Adrenal gland (tissue), 9 donors: ENCODE measurements at regions not wholly inside any gene's neighbourhood (a gene's known extent, or its start where the extent isn't known, plus 50 kb on each side); places are given as distances from the start of the nearest gene placed in this dataset.

Experiments used
- DNase-seq, 7 donors: peaks; one replicate each; pipeline ENCODE4 v3.0.0-alpha.2; 2019 to 2020
- H3K27ac ChIP-seq, 5 donors: fragments of 200-600 bp; sonication (generic) in 4 of 5; 1 replicate in 3 of 5; 2 replicates in 2 of 5; pipeline versions ENCODE4 v1.5.1 to v1.8.0; 2016 to 2020; ENCODE audit warnings: mild to moderate bottlenecking in 1 of 5
- H3K27me3 ChIP-seq: fragments of 200-600 bp; 2 replicates; pipeline ENCODE4 v1.8.0; 2021
- H3K36me3 ChIP-seq, 2 donors: fragments of 200-600 bp; replicated peaks in 1 of 2; 1 replicate in 1 of 2; 2 replicates in 1 of 2; pipeline versions ENCODE4 v1.5.1 to v1.8.0; 2018 to 2022
- H3K4me1 ChIP-seq, 2 donors: fragments of 200-600 bp; replicated peaks in 1 of 2; 1 replicate in 1 of 2; 2 replicates in 1 of 2; pipeline versions ENCODE4 v1.5.1 to v1.8.0; 2018 to 2021
- H3K4me3 ChIP-seq, 4 donors: fragments of 200-600 bp; sonication (generic) in 3 of 4; one replicate each; pipeline ENCODE4 v1.5.1; 2016 to 2018
- H3K9me3 ChIP-seq, 3 donors: fragments of 200-600 bp; sonication (generic) in 1 of 3; replicated peaks in 1 of 3; 1 replicate in 2 of 3; 2 replicates in 1 of 3; pipeline versions ENCODE4 v1.5.1 to v1.8.0; 2016 to 2021
- CTCF ChIP-seq, 6 experiments: fragments of 450-650 bp in 4 of 6; fragments of 200-600 bp in 2 of 6; sonication (generic) in 1 of 6; IDR thresholded peaks; 1 replicate in 5 of 6; 2 replicates in 1 of 6; pipeline versions ENCODE4 v1.5.1 to v1.8.0; 2016 to 2021; ENCODE audit warnings: antibody characterized with exemption in 6 of 6, mild to moderate bottlenecking in 2 of 6, moderate library complexity in 1 of 6
- POLR2A ChIP-seq, 2 donors: fragments of 450-650 bp; IDR thresholded peaks; one replicate each; pipeline ENCODE4 v1.6.1; 2017; ENCODE audit warnings: antibody characterized with exemption in 2 of 2, mild to moderate bottlenecking in 2 of 2, moderate library complexity in 1 of 2
- WGBS, 4 donors: extraction: QIAGEN DNeasy Blood & Tissue Kit in 2 of 4; methylation state at CpG; one replicate each; pipeline versions ENCODE4 v1.1.5 to v1.1.7; 2013 to 2017; 5-methylcytosine and 5-hydroxymethylcytosine counted together
- intact Hi-C, 2 donors: fragments of 100-400 bp; cut with DNase I; formaldehyde crosslinking; loops; one replicate each; pipeline versions ENCODE4 v1.14.1 to v1.15.0; 2022 to 2023
- donor health status: healthy with polysubstance abuse.
- donor health status: Bipolar disorder and iron deficiency.
- donor health status: DM: yes; HTN: yes; CAD: no.
- donor health status: DM: no; HTN: no; CAD: no.
- donor health status: DM: no; HTN: no; CAD: no.

DNA sequence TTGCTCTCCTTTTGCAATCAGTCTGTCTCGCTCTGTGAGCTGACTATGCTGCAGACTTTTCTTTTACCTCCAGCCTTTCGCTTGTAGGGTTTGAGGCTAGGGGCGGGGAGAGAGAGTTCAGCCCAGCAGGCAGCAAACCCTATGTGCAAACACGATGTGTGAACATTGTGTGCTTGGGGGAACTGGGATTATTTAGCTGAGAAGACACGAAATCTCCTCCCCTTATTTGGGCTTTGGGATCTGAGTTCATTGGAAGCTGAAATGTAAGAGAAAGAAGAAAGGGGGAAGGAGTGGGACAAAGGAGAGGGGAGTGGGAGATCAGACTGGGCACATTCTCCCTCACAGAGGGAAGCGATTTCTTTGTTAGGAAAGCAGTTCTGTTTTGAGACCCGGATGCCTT, 189.6 kb upstream of the TNP1 start:
- Histone ChIP-seq H3K27ac (no peak overlapping the region), H3K36me3 (no peaks in the 10 kb centered on the region), H3K4me1 (no peaks in the 10 kb centered on the region), H3K27me3 (no peaks in the 10 kb centered on the region), H3K4me3 (no peak overlapping the region), H3K9me3 (no peaks in the 10 kb centered on the region)
- intact Hi-C loops, result no loop called here
- DNase-seq, result no peak
- no peak for TF ChIP-seq CTCF (IDR thresholded peaks at IDR 0.05)
- 79 to 85% (median 81%) methylated on average over 7 of the region's 7 CpGs for WGBS, 4 donors

GRCh38 chr2:217048730-217049129, 188.9 kb upstream of the TNP1 start:
- Histone ChIP-seq H3K9me3 (no peaks in the 10 kb centered on the region), H3K4me3 (no peak overlapping the region), H3K4me1 (no peaks in the 10 kb centered on the region), H3K27me3 (no peaks in the 10 kb centered on the region), H3K27ac (no peak overlapping the region), H3K36me3 (no peaks in the 10 kb centered on the region)
- WGBS, 4 donors, result 79 to 100% (median 82%) methylated on average over 1 of the region's 1 CpG
- intact Hi-C loops, result no loop called here
- TF ChIP-seq CTCF (IDR thresholded peaks at IDR 0.05) (no peak), POLR2A (IDR thresholded peaks at IDR 0.05) (no peak)
- no peak for DNase-seq

- Histone ChIP-seq H3K36me3 (no peaks in the 10 kb centered on the region), H3K9me3 (no peaks in the 10 kb centered on the region), H3K27ac (no peak overlapping the region), H3K27me3 (no peaks in the 10 kb centered on the region), H3K4me3 (no peak overlapping the region), H3K4me1 (no peaks in the 10 kb centered on the region)
- WGBS, 4 donors, result 87 to 100% (median 95%) methylated on average over 1 of the region's 1 CpG
- TF ChIP-seq CTCF (IDR thresholded peaks at IDR 0.05), result no peak
- TF ChIP-seq POLR2A (IDR thresholded peaks at IDR 0.05), result no peak
- intact Hi-C loops, result no loop called here
- no peak for DNase-seq
Measured at GRCh38 chr2:217047631-217048030, 187.8 kb upstream of the TNP1 start.

DNA sequence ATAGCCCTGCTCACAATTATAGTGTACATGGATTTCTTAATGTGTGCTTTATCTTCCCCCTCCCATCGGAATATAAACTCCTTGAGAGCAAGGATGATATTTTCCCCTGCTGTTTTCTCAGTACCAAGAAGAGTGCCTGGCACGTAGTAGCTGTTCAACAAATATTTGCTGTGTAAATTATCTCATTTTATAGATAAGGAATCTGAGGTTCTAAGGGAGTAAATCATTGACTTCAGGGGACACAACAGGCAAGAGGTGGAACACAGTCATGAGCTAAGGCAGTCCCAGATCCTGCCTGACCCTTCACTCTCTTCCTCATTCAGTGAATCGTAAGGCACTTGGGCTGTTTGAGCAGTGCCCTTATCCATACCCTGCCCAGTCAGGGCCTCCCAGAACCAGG, 187.3 kb upstream of the TNP1 start:
- no peak for DNase-seq
- H3K4me3 ChIP-seq, result no peak overlapping the region
- no peaks in the 10 kb centered on the region for H3K36me3 ChIP-seq
- 84 to 93% (median 88%) methylated on average over 3 of the region's 3 CpGs for WGBS, 4 donors
- no peak overlapping the region for H3K27ac ChIP-seq
- TF ChIP-seq POLR2A (IDR thresholded peaks at IDR 0.05) (no peak), CTCF (IDR thresholded peaks at IDR 0.05) (no peak)
- no peaks in the 10 kb centered on the region for H3K9me3 ChIP-seq
- intact Hi-C loops, result no loop called here
- no peaks in the 10 kb centered on the region for H3K4me1 ChIP-seq
- no peaks in the 10 kb centered on the region for H3K27me3 ChIP-seq
